LNCAP (cell line): ENCODE measurements at regions not wholly inside any gene's neighbourhood (a gene's known extent, or its start where the extent isn't known, plus 50 kb on each side); places are given as distances from the start of the nearest gene placed in this dataset.

ENCODE experiments used
- TF ChIP-seq, protein P1 (sequence below): fragments of 450-650 bp; IDR thresholded peaks from 2 replicates; pipeline ENCODE4 v1.5.1; 2017; ENCODE audit warnings: mild to moderate bottlenecking

GRCh38 chr7:25295387-25295786, 67.1 kb upstream of the NPVF start:
- TF ChIP-seq, protein P1, sequence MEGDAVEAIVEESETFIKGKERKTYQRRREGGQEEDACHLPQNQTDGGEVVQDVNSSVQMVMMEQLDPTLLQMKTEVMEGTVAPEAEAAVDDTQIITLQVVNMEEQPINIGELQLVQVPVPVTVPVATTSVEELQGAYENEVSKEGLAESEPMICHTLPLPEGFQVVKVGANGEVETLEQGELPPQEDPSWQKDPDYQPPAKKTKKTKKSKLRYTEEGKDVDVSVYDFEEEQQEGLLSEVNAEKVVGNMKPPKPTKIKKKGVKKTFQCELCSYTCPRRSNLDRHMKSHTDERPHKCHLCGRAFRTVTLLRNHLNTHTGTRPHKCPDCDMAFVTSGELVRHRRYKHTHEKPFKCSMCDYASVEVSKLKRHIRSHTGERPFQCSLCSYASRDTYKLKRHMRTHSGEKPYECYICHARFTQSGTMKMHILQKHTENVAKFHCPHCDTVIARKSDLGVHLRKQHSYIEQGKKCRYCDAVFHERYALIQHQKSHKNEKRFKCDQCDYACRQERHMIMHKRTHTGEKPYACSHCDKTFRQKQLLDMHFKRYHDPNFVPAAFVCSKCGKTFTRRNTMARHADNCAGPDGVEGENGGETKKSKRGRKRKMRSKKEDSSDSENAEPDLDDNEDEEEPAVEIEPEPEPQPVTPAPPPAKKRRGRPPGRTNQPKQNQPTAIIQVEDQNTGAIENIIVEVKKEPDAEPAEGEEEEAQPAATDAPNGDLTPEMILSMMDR, result no peak

DNA sequence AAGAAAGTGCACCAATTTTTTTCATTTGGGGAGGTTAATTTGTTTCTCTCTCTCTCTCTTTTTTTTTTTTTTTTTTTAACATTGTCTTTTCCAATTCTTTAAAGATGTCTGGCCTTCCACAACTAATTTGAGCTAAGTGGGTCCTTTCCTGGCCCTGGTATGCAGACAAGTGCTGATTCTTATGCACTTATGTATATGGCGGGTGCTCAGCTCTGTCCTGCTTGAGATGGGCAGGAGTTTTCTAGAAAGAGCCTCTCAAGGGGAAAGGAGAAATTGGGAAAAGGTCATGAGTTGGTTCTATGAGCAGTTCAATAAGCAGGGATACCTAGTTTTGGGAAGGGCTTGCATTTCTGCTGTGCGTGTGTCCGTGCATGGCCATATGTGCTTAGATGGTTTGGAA, 67.8 kb upstream of the NPVF start:
- TF ChIP-seq, protein P1, result no peak

- TF ChIP-seq, protein P1, result no peak
Observed at GRCh38 chr7:25297278-25297677, 69.0 kb upstream of the NPVF start.

- TF ChIP-seq, protein P1, result no peak
Observed at GRCh38 chr7:25303281-25304181, 75.2 kb upstream of the NPVF start.

- TF ChIP-seq, protein P1, result no peak
Observed at GRCh38 chr7:25304691-25305090, 76.4 kb upstream of the NPVF start.

DNA sequence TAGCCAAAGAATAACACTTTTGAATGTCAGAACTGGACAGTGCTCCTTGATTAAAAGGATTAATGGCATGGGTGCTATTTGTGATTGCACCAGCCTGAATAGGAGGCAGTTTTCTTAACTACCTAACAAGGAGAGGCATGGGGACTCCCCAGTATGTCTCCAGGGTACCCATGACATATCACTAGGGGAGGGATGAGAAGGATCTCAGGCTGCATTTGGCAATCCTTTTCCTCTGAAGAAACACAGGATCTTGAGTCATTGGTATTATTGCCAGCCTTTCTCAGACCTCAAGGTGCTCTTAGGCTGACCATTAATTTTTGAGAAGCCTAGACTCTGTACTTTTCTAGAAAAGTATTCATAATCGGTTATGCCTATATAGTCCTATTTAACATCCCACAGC, 77.5 kb upstream of the NPVF start:
- TF ChIP-seq, protein P1, result no peak

GRCh38 chr7:25307624-25308023, 79.3 kb upstream of the NPVF start:
- TF ChIP-seq, protein P1, result no peak
